ENCODE measurements at regions not wholly inside any gene's neighbourhood (a gene's known extent, or its start where the extent isn't known, plus 50 kb on each side); places are given as distances from the start of the nearest gene placed in this dataset.

- H3K9ac ChIP-seq (ENCODE audit: low read length) = no peak overlapping the region
- Mint-ChIP-seq H3K27ac (no peak overlapping the region), H3K9me3 (ENCODE audit: insufficient read depth) (no peaks in the 10 kb centered on the region), H3K4me1 (no peaks in the 10 kb centered on the region), H3K4me3 (no peak overlapping the region), H3K27me3 (peaks cover 4% of the 10 kb centered on the region)
- ChIA-PET CTCF (no interaction called here), POLR2A (no interaction called here)
- H2AFZ ChIP-seq (ENCODE audit: insufficient read depth, low read depth, low read length, poor library complexity, severe bottlenecking) = no peak overlapping the region
- no peak for ATAC-seq (ENCODE audit: low read depth)
- 74% methylated on average over 8 of the region's 13 CpGs for WGBS (ENCODE audit: insufficient coverage)
- H4K20me1 ChIP-seq (ENCODE audit: control insufficient read depth, insufficient read depth, low read length, poor library complexity, severe bottlenecking) = no peaks in the 10 kb centered on the region
- no peaks in the 10 kb centered on the region for H3K4me1 ChIP-seq (ENCODE audit: control insufficient read depth in 2 of 2, insufficient read depth in 2 of 2, low read length in 2 of 2)
- H3K4me3 ChIP-seq (ENCODE audit: control extremely low read depth in 1 of 5, extremely low read depth in 1 of 5, insufficient read depth in 1 of 5, low read depth in 2 of 5, low read length in 4 of 5) = no peak overlapping the region
- no peak for TF ChIP-seq CTCF (IDR thresholded peaks at IDR 0.05)
- TF ChIP-seq EZH2 (IDR thresholded peaks at IDR 0.05; ENCODE audit: borderline replicate concordance, insufficient read depth, low read depth, low read length, poor library complexity, severe bottlenecking) = no peak
- H3K4me2 ChIP-seq (replicated peaks; ENCODE audit: low read depth, low read length, poor library complexity, severe bottlenecking) = no peak overlapping the region
- intact Hi-C loops (cut with micrococcal nuclease) = no loop called here
- H3K36me3 ChIP-seq (replicated peaks in 1 of 2; ENCODE audit: control extremely low read depth in 1 of 2, control insufficient read depth in 1 of 2, extremely low read depth in 1 of 2, insufficient read depth in 2 of 2, low read length in 1 of 2) = no peaks in the 10 kb centered on the region
- H3K9me3 ChIP-seq (ENCODE audit: control extremely low read depth in 1 of 3, control insufficient read depth in 2 of 3, insufficient read depth in 1 of 3, low read length in 2 of 3) = no peaks in the 10 kb centered on the region
- no peaks in the 10 kb centered on the region for H3K79me2 ChIP-seq (ENCODE audit: control insufficient read depth, insufficient read depth, low read length)
- no peak for DNase-seq
- H3K27ac ChIP-seq (ENCODE audit: low read length in 2 of 2) = no peak overlapping the region
- H3K27me3 ChIP-seq (replicated peaks in 1 of 4; ENCODE audit: control extremely low read depth in 1 of 4, control insufficient read depth in 3 of 4, insufficient read depth in 4 of 4, low read length in 3 of 4) = no peaks in the 10 kb centered on the region
Observed at GRCh38 chrX:3549411-3549911, 164.0 kb downstream of the PRKX start.

- Histone ChIP-seq H2AFZ (ENCODE audit: insufficient read depth, low read depth, low read length, poor library complexity, severe bottlenecking) (no peak overlapping the region), H3K4me3 (ENCODE audit: control extremely low read depth in 1 of 5, extremely low read depth in 1 of 5, insufficient read depth in 1 of 5, low read depth in 2 of 5, low read length in 4 of 5) (no peak overlapping the region), H3K4me2 (replicated peaks; ENCODE audit: low read depth, low read length, poor library complexity, severe bottlenecking) (no peak overlapping the region), H3K79me2 (ENCODE audit: control insufficient read depth, insufficient read depth, low read length) (no peaks in the 10 kb centered on the region), H3K9me3 (ENCODE audit: control extremely low read depth in 1 of 3, control insufficient read depth in 2 of 3, insufficient read depth in 1 of 3, low read length in 2 of 3) (no peaks in the 10 kb centered on the region), H3K27ac (ENCODE audit: low read length in 2 of 2) (no peak overlapping the region), H3K36me3 (replicated peaks in 1 of 2; ENCODE audit: control extremely low read depth in 1 of 2, control insufficient read depth in 1 of 2, extremely low read depth in 1 of 2, insufficient read depth in 2 of 2, low read length in 1 of 2) (no peaks in the 10 kb centered on the region), H3K9ac (ENCODE audit: low read length) (no peak overlapping the region), H3K4me1 (ENCODE audit: control insufficient read depth in 2 of 2, insufficient read depth in 2 of 2, low read length in 2 of 2) (no peaks in the 10 kb centered on the region), H4K20me1 (ENCODE audit: control insufficient read depth, insufficient read depth, low read length, poor library complexity, severe bottlenecking) (no peaks in the 10 kb centered on the region), H3K27me3 (replicated peaks in 1 of 4; ENCODE audit: control extremely low read depth in 1 of 4, control insufficient read depth in 3 of 4, insufficient read depth in 4 of 4, low read length in 3 of 4) (no peaks in the 10 kb centered on the region)
- Mint-ChIP-seq H3K9me3 (ENCODE audit: insufficient read depth) (no peaks in the 10 kb centered on the region), H3K27me3 (peaks cover 4% of the 10 kb centered on the region), H3K4me1 (no peaks in the 10 kb centered on the region), H3K27ac (no peak overlapping the region), H3K4me3 (no peak overlapping the region)
- intact Hi-C loops (cut with micrococcal nuclease) = no loop called here
- DNase-seq = no peak
- no peak for ATAC-seq (ENCODE audit: low read depth)
- POLR2A ChIA-PET = no interaction called here
- WGBS (ENCODE audit: insufficient coverage) = no CpG with 5 or more reads among the region's 15 CpGs
- CTCF ChIA-PET = interaction anchor here (0.7 kb wide), 1 partner anchor 104 kb away, joined by 3 read pairs; no protein-coding TSS in a partner anchor
- TF ChIP-seq CTCF (IDR thresholded peaks at IDR 0.05) = no peak
- no peak for TF ChIP-seq EZH2 (IDR thresholded peaks at IDR 0.05; ENCODE audit: borderline replicate concordance, insufficient read depth, low read depth, low read length, poor library complexity, severe bottlenecking)
Observed at GRCh38 chrX:3548765-3549391, 164.6 kb downstream of the PRKX start.
